Retina (tissue), 1 donor: ENCODE measurements at regions not wholly inside any gene's neighbourhood (a gene's known extent, or its start where the extent isn't known, plus 50 kb on each side); places are given as distances from the start of the nearest gene placed in this dataset.
"Not testable (repeated sequence)": the region's sequence is repeated elsewhere in the genome, so short reads cannot be mapped to it uniquely, and the experiment has no call there.

ENCODE experiments used
- DNase-seq: peaks from one replicate; pipeline ENCODE4 v3.0.0-alpha.2; 2016

DNA sequence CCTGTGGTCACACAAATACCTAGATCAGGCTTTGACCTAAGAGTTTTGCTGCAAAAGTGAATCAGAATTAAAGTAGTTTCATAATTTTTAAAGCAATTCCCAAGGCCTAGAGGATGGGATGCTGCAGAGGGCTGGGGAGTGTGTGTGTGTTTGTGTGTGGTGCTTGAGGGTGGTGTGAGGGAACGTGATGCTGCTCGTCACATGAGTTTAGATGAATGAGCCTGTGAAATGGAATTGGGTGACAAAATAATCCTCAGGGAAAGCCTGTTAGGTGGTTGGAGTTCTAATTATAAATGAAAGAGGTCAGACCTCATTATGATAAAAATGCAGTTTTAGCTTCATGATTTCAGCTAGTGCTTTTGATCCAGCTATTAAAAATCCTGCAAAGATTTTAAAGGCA, 87.5 kb upstream of the TMEM170B start:
- DNase-seq, result no peak

DNA sequence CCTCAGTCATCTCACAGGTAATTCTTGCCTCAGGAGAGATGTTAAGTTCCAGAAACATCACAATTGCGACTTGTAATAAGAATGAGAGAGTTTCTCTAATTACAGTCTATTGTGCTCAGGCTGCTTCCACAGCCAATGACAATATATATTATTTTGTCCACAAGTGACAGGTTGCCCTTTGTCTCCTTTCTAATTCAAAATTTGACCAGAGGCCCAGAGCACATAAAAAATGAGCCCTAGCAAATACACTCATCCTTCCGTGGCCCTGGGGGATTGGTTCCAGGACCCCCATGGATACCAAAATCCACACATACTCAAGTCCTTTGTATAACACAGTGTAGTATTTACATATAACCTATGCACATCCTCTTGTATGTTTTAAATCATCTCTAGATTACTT, 88.1 kb upstream of the TMEM170B start:
- no peak for DNase-seq

DNA sequence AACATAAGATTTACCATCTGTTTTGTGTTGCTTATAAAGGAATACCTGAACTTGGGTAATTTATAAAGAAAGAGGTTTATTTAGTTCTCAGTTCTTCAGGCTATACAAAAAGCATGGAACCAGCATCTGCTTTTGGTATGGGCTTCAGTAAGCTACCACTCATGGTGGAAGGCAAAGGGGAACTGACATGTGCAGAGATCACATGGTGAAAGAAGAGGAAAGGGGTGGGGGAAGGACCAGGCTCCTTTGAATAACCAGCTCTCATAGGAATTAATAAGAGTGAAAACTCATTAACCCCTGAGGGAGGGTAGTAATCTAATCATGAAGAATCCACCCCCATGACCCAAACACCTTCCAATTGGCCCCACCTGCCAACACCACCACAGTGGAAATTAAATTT, 89.5 kb upstream of the TMEM170B start:
- no peak for DNase-seq

DNA sequence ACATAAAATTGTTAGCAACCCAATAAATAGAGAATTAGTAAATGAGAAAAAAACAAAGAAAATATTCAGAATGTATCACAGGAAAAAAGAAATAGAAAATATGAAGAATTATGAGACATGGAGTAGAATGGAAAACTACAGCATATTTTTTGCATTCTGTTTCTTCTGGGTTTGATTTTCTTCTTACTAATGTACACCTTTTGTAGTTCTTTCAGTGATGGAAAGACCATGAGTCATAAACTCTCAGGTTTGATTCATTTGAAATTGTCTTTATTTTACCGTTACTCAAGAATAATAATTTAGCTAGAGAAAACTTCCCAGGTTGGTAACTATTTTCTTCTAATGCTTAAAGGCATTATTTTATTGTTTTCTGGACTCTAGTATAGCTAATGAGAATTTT, 90.3 kb upstream of the TMEM170B start:
- DNase-seq, result no peak

DNA sequence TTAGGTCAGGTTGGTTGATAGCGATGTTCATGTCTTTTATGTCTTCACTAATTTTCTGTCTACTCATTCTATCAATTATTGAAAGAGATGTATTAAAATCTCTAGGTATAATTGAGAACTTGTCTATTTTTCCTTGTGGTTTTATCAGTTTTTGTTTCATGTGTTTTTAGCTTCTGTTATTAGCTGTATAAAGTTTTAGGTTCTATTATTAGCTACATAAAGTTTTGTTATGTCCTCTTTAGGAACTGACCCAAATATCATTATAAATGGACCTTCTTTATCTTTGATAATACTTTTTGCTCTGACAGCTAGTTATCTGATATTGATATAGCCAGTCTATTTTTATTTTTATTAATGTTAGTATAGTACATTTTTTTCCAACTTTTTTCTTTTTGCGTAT, 92.4 kb upstream of the TMEM170B start:
- no peak for DNase-seq

DNA sequence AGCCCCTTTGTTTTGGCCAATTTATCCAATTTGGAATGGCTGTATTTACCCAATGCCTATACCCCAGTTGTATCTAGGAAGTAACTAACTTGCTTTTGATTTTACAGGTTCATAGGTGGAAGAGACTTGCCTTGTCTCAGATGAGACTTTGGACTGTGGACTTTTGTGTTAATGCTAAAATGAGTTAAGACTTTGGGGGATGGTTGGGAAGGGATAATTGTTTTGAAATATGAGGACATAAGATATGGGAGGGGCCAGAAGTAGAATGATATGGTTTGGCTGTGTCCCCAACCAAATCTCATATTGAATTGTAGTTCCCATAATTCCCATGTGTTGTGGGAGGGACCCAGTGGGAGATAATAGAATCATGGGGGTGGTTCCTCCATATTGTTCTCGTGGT, 94.4 kb upstream of the TMEM170B start:
- not testable (repeated sequence) for DNase-seq

DNA sequence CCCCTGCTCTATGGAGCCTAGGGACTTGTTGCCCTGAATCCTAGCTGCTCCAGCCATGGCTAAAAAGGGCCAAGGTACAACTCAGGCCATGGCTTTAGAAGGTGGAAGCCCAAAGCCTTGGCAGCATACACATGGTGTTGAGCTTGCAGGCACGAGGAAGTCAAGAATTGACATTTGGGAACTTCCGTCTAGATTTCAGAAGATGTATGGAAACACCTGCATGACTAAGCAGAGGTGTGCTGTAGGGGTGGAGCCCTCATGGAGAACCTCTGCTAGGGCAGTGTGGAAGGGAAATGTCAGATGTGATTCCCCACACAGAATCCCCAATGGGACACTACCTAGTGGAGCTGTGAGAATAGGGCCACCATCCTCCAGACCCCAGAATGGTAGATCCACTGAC, 95.1 kb upstream of the TMEM170B start:
- no peak for DNase-seq

DNA sequence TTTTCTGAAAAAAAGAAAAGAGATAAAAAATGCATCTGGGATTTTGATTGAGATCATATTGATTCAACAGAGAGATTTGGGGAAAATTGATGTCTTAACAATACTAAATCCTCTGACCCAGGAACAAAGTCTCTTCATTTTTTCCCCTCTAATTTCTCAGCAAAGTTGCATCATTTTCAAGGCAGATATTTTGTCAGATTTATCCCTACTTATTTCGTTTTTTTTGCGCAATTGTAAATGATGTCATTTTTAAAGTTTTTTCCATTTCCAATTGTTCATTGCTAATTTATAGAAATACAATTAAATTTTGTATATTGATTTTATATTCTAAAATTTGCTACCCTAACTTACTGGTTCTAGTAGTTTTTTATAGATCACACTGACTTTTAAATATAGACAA, 97.7 kb upstream of the TMEM170B start:
- no peak for DNase-seq

DNA sequence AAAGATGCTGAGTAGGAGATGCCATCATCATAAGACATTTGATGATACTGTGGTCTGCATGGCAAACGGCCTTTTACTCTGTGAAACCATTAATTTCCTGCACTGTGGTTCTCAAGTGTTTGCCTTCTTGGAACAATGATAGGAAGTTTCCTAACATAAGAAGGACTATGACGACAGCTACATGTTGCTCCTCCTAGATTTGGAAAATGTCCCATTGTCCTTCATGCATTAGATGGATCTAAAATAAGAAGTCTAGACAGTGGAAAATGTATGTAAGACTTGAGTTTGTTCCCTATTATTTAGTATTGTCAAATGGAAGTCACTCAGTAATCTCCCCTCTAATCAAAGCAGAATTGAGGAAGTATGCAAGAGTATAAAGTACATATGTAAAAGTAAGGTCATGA, 98.5 kb upstream of the TMEM170B start:
- no peak for DNase-seq

DNA sequence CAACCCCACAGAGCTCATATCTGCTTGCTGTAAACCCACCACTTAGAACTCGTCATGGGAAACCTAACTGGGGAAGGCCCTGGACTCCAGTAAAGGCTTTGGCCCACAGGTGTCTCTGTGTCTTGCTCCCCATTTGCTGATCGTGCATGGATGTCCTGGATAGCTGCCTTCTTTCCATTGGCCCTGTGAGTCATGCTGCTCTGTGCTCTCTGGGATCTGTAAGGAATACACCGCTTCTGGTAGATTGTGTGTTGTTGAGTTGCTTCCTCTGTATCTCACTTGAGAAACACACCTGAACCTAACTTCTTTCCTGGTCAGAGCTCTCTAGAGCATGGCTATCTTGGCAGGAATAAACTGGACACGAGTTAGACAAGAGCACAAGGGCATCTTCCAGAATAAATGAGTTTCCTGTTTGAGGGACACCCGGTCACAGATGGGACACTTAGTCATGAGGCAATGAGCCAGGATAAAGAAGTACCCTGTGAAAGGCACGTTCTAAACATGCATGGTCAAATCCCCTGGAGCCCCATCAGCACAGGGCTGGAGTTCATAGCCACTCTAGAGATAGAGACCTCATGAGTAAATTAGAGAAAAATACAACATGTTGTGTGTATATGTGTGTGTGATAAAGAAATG, 99.6 kb upstream of the TMEM170B start:
- DNase-seq, result no peak

DNA sequence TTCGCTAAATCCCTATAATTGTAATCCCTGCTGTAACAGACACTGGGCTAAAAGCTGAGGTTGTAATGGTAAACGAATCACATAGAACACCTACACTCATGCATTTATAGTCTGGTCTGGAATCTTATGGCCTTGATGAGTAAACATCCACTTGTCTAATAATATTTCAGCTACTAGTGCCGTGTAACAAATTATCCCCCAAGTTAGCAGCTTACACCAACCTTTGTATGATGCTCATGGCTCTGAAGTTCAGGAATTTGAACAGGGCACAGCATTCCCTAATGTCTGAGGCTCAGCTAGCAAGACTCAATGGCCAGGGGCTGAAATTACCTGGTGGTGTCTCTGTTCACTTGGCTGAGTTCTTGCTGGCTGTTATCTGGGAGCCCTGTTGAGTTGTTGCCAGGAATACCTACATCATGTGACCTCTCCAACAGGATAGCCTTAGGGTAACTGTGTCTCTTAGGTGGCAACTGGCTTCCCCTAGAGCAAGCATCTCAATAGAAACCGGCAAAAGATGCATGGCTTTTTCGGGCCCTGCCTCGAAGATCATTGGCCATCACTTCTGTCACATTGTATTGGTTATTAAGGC, 100.9 kb upstream of the TMEM170B start:
- no peak for DNase-seq

DNA sequence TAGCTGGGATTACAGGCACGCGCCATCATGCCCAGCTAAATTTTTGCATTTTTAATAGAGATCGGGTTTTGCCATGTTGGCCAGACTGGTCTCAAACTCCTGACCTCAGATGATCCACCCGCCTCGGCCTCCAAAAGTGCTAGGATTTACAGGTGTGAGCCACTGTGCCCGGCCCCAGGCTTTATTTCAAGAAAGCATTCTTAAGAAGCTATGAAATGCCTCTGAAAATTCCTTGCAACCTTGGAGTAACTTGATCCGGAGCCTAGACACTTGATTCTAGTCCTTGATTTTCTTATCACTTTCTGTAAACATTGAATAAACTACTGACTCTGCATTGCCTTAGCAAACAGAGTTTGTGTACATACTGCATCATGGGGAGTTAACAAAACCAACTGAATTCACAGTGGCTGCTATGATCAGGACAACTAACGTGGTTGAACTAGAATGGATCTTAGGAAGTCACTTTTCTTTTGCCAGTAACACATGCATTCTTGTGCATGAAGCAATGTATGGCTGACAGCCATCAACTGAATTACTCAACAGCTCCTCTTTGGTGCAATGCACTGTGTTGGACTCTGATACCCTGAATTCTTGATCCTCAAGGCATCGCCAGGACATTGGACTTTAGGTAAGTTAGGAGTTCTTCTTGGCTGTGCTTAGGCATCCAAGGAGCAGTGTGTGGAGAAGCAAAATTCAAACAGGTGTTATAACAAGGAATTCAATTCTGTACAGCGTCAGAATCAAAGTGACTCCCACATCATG, 102.8 kb upstream of the TMEM170B start:
- no peak for DNase-seq

DNA sequence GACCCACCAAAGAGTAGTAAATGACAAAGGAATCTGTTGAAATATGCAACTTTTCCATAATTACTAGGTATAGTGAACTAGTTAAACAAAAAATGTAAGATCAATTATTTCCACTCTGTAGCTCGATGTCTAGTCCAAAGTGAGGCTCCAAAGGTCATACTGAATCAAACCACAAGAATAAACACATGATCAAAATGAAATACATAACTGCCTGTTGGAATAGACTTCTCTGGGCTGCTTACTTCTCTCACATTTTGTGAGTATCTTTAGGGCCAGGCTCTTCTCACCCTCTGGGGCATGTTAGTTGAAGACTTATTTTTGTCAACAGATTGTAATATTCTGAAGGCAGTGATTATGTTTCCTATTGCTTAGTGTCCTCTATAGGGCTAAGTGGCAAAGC, 103.7 kb upstream of the TMEM170B start:
- no peak for DNase-seq

DNA sequence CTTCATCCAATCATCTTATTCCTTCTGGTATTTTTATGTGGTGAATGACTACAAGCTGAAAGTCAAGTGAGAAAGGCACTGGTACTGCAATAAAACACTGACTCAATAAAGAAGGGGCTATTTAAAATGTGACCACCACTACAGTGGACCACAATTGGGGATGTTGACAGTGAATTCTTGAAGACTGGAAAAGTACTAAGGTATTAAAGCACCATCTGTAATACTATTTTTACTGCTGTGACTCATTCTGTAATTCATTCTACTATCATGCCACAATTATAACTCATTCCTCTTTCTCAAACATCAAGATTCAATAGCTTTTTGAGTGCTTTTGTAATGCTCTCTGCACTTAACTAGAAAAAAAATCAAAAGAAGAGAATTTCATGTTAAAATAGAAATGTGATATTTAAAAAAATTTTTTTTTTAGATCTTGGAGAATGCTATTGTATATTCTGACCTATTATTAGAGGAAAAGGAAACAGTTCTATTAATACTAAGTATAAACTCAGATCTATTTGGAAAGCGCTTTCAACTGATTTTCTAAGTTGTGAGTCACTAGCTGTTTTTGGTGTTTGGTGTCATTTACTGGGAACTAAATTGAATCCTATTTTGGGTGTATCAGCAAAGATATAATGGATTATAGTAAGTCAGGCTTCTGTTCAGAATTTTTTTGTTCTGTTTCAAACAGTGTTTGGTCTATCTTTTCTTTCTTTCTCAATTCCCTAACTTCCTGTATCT, 104.7 kb upstream of the TMEM170B start:
- DNase-seq, result no peak

DNA sequence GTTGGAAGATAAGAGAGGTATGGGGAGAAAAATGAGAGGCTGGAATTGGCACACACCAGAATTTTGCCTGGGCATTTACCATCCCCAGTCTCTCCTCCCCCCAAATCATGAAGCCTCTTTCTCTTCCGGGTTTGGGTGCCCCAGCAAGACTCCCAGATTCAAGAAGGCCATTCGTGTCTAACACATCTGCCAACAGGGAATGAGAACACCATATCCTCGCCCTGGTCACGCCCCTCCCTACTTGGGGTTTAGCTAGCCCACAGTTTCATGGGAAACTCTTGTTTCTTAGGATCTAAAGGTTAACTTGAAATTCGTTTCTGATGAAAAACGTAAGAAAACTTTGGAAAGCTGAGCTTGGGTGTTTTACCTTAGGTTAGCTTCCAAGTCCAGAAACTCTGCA, 105.5 kb upstream of the TMEM170B start:
- DNase-seq, result no peak

DNA sequence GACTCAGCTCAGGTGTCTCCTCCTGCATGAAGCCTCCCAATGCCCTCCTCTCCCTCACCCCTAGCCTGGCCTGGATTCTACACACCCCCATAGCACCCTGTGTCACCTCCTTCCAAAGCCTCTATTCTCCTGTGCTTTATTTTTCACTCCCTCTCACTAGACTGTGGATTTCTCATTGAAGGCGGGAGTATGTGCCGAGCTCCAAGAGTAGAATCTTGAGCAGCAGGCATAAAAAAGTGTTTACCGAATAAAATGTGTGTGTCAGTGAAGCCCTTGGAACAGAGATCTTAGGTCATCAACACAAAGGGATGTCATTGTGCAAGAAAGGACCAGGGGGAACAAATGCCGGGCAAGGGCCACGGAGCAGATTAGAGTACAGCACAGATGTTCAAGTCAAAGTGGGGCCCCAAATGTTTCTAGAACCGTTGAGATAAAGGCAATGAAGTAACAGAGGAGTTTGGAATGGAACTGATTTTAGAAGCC, 106.1 kb upstream of the TMEM170B start:
- DNase-seq, result no peak

DNA sequence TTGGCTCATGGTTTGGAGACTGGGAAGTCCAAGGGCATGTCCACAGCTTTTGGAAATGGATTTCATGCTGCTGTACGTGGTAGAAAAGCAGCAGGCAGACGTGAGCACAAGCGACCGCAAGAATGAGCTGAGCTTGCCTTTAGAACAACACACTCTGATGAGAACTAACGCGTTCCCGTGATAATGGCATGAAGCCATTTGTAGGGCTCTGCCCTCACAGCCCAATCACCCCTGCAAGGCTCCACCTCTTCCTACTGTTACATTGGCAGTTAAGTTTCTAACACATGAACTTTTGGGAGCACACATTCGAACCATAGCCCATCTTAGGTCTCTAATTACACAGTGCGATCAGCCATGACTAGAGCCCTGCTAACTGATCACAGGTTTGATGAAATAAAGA, 107.5 kb upstream of the TMEM170B start:
- DNase-seq, result no peak

DNA sequence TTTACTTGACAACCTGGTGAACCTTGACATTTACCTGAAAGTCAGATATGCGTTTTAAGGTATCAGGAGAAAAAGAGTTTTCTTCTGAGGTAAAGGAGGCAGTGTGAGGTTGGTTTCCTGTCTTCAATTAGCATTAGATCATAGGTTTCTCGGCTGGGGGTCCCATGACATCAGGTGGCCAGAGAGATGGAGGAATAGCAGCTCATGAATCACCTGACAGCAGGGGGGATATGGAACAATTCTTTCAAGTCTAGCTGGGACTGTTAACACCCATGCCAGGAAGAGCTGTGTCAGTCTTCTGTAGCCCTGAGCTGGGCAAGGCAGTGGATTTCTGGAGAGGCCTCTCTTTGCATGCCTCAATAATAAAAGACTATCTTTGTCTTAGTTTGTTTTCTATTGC, 108.0 kb upstream of the TMEM170B start:
- no peak for DNase-seq

DNA sequence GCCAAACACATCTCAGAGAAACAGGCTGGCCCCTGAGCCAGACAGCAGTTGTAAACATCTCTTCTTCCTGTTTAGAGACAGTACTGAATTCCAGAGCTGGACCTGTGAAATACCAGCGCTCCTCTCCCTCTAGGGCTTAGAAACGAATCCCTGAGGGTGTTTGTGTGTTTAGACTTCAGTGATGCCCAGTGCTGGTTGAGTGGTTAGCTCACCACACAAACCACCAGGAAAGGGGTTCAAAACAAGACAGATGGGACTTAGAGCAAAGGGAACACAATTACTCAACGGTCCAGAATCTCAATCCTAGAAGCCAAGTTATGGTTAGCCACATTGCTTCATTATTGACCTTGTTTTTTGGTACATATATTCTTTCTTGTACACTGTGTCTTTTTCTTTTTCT, 108.7 kb upstream of the TMEM170B start:
- DNase-seq, result no peak

DNA sequence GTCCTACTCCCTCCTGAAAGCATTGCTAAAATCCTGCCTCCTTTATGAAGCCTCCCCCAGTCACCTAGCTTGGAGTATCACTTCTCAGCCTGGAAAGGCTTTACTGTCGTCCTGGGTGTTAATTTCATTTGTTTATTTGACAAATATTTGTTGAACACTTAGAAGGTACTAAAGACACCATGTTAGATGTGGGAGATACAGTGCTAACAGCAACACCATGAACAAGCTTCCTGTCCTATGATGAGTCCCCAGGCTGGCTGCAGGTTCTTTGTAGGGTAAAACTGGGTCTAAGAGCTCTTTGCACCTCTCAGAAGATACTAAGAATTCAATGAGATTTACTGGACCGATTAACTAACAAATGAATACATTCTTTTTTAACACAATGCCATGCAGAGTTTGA, 109.2 kb upstream of the TMEM170B start:
- no peak for DNase-seq

DNA sequence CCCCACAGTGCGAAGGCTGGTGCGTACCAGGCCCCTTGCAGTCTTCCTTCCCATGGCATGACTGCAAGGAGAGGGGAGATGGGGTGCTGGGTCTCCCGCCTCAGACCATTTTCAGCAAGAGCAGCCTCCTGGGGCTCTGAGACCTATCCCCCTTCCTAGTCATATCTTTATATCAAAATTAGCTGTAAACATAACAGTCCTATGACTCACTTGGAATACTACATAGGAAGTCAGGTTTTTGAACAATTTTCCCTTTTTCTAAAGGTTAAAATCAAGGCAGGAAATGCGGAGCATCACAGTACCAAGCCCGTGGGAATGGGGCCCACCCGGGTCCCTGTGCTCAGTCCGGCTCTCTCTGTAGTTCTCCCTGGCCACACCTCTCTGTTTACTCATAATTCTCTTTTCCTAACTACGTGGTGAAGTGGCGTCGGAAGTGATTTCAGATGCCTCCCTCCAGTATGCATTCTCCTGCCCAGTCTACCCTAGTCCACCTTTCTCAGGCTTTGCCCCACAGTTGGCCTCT, 109.8 kb upstream of the TMEM170B start:
- no peak for DNase-seq

DNA sequence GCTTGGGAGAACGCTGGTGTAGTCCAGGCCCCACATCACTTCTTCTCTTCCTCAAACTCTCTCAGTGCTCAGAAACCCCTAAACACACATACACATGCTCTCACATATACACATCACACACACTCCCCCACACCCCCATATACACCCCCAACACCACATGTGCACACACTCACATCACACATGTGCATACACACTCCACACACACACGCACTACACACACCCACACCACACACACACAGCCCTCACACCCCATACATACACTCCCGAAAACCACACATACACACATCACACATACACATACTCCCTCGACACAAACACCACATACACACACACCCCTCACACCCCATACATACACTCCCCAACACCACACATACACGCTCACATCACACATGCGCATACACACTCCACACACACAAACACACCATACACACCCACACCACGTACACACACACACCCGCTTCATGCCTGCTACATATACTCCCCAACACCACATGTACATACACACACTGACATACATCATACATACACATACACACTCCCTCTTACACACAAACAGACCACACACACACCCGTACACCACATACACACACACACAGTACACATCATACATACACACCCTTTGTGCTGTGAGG, 110.3 kb upstream of the TMEM170B start:
- DNase-seq, result no peak

DNA sequence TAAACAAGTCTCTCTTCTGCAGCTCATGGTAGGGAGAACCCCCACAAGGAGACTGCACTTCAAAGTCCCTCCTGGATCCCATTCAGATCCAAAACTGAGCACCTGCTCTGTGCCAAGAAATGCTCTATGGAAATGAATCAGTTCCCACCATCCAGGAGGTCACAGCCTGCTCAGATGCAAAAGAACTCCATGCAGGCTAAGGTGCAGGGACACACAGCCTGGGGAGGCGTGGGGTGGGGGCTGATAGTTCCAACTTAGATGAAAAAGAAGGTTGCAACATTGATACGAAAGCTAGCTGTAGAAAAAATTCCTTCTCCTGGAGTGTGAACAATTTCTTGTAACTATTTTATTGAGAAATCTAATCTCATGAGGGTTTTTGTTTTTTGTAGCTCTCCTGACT, 111.0 kb upstream of the TMEM170B start:
- DNase-seq, result no peak
